Trophoblast cell (in vitro differentiated cells and primary cell): ENCODE measurements at regions not wholly inside any gene's neighbourhood (a gene's known extent, or its start where the extent isn't known, plus 50 kb on each side); places are given as distances from the start of the nearest gene placed in this dataset.

ENCODE experiments used
- DNase-seq, 2 donors: peaks; one replicate each; pipeline ENCODE4 v3.0.0-alpha.2; 2016
- H2AFZ ChIP-seq: 2 replicates; pipeline ENCODE4 v1.6.1; 2013; ENCODE audit warnings: low read length, moderate library complexity, mild to moderate bottlenecking; ENCODE audit not compliant: insufficient read depth, poor library complexity
- H2AK5ac ChIP-seq: 2 replicates; pipeline ENCODE4 v1.6.1; 2013; ENCODE audit warnings: mild to moderate bottlenecking, low read length
- H2BK120ac ChIP-seq: 2 replicates; pipeline ENCODE4 v1.6.1; 2013; ENCODE audit warnings: low read length, mild to moderate bottlenecking, moderate library complexity; ENCODE audit not compliant: insufficient read depth, poor library complexity
- H2BK12ac ChIP-seq: 2 replicates; pipeline ENCODE4 v1.6.1; 2013; ENCODE audit warnings: mild to moderate bottlenecking, low read length, moderate library complexity
- H2BK5ac ChIP-seq: 2 replicates; pipeline ENCODE4 v1.6.1; 2013; ENCODE audit warnings: low read length, low read depth, moderate library complexity, mild to moderate bottlenecking; ENCODE audit not compliant: poor library complexity
- H3K14ac ChIP-seq: 2 replicates; pipeline ENCODE4 v1.6.1; 2013; ENCODE audit warnings: mild to moderate bottlenecking, low read length
- H3K18ac ChIP-seq: 2 replicates; pipeline ENCODE4 v1.6.1; 2013; ENCODE audit warnings: mild to moderate bottlenecking, low read length
- H3K23ac ChIP-seq: 2 replicates; pipeline ENCODE4 v1.6.1; 2013; ENCODE audit warnings: low read length
- H3K27ac ChIP-seq: 2 replicates; pipeline ENCODE4 v1.5.1; 2013; ENCODE audit warnings: low read depth, mild to moderate bottlenecking, inconsistent platforms, low read length, moderate library complexity
- H3K27me3 ChIP-seq: 2 replicates; pipeline ENCODE4 v1.6.1; 2013; ENCODE audit warnings: inconsistent platforms, mild to moderate bottlenecking, low read length, moderate library complexity; ENCODE audit not compliant: insufficient read depth
- H3K36me3 ChIP-seq, 2 experiments: 1 replicate in 1 of 2; 2 replicates in 1 of 2; pipeline ENCODE4 v1.6.1; 2013; ENCODE audit warnings: low read length in 2 of 2, mild to moderate bottlenecking in 2 of 2, moderate library complexity in 1 of 2; ENCODE audit not compliant: insufficient read depth in 2 of 2, control insufficient read depth in 1 of 2
- H3K4ac ChIP-seq: 2 replicates; pipeline ENCODE4 v1.6.1; 2013; ENCODE audit warnings: low read depth, mild to moderate bottlenecking, low read length, moderate library complexity
- H3K4me1 ChIP-seq, 2 experiments: 1 replicate in 1 of 2; 2 replicates in 1 of 2; pipeline ENCODE4 v1.6.1; 2013; ENCODE audit warnings: low read length in 2 of 2, mild to moderate bottlenecking in 2 of 2, moderate library complexity in 1 of 2; ENCODE audit not compliant: insufficient read depth in 2 of 2, control insufficient read depth in 1 of 2
- H3K4me2 ChIP-seq: 2 replicates; pipeline ENCODE4 v1.6.1; 2013; ENCODE audit warnings: inconsistent platforms, mild to moderate bottlenecking, low read length, moderate library complexity
- H3K4me3 ChIP-seq: 2 replicates; pipeline ENCODE4 v1.5.1; 2013; ENCODE audit warnings: mild to moderate bottlenecking, low read depth, low read length, inconsistent platforms
- H3K79me1 ChIP-seq: one replicate; pipeline ENCODE4 v1.6.1; 2013; ENCODE audit warnings: low read length
- H3K79me2 ChIP-seq: 2 replicates; pipeline ENCODE4 v1.6.1; 2013; ENCODE audit warnings: low read length, mild to moderate bottlenecking; ENCODE audit not compliant: control insufficient read depth, insufficient read depth, poor library complexity
- H3K9ac ChIP-seq: 2 replicates; pipeline ENCODE4 v1.6.1; 2013; ENCODE audit warnings: mild to moderate bottlenecking, low read length
- H3K9me3 ChIP-seq: 2 replicates; pipeline ENCODE4 v1.6.1; 2013; ENCODE audit warnings: low read depth, mild to moderate bottlenecking, control low read depth, inconsistent platforms, low read length; ENCODE audit not compliant: insufficient read depth
- H4K12ac ChIP-seq: 2 replicates; pipeline ENCODE4 v1.6.1; 2013; ENCODE audit warnings: low read depth, mild to moderate bottlenecking, low read length, moderate library complexity
- H4K8ac ChIP-seq: 2 replicates; pipeline ENCODE4 v1.6.1; 2013; ENCODE audit warnings: low read depth, mild to moderate bottlenecking, low read length, moderate library complexity
- H4K91ac ChIP-seq: one replicate; pipeline ENCODE4 v1.6.1; 2013; ENCODE audit warnings: low read depth, mild to moderate bottlenecking, low read length, moderate library complexity
- WGBS: extraction: QIAGEN DNeasy Blood & Tissue Kit; methylation state at CpG from one replicate; pipeline ENCODE4 v1.1.7; 2013; ENCODE audit warnings: missing lambda C conversion rate; ENCODE audit not compliant: insufficient read length, insufficient coverage; ENCODE audit errors: extremely low coverage; 5-methylcytosine and 5-hydroxymethylcytosine counted together

GRCh38 chr6:56899311-56899710 lies 55.6 kb upstream of the BEND6 start:
- H3K4me3 ChIP-seq, result no peak overlapping the region
- H4K8ac ChIP-seq, result no peak overlapping the region
- no peak overlapping the region for H3K14ac ChIP-seq
- no peak overlapping the region for H2BK12ac ChIP-seq
- no peak overlapping the region for H2AK5ac ChIP-seq
- no peak overlapping the region for H3K23ac ChIP-seq
- no peak overlapping the region for H3K18ac ChIP-seq
- H3K9me3 ChIP-seq, result no peaks in the 10 kb centered on the region
- H2BK5ac ChIP-seq, result no peak overlapping the region
- H3K9ac ChIP-seq, result no peak overlapping the region
- H3K4me1 ChIP-seq, result peaks cover 0 to 2% of the 10 kb centered on the region in 2 experiments
- no peak overlapping the region for H3K4me2 ChIP-seq
- H3K79me1 ChIP-seq, result no peaks in the 10 kb centered on the region
- no peak overlapping the region for H4K91ac ChIP-seq
- H3K27me3 ChIP-seq, result no peaks in the 10 kb centered on the region
- H3K79me2 ChIP-seq, result no peaks in the 10 kb centered on the region
- H3K36me3 ChIP-seq, result peaks cover 0 to 6% of the 10 kb centered on the region in 2 experiments
- H2AFZ ChIP-seq, result no peak overlapping the region
- H3K4ac ChIP-seq, result no peak overlapping the region
- no peak for DNase-seq
- no peak overlapping the region for H3K27ac ChIP-seq
- no peak overlapping the region for H4K12ac ChIP-seq
- no peak overlapping the region for H2BK120ac ChIP-seq
- no CpG with 5 or more reads among the region's 1 CpG for WGBS

DNA sequence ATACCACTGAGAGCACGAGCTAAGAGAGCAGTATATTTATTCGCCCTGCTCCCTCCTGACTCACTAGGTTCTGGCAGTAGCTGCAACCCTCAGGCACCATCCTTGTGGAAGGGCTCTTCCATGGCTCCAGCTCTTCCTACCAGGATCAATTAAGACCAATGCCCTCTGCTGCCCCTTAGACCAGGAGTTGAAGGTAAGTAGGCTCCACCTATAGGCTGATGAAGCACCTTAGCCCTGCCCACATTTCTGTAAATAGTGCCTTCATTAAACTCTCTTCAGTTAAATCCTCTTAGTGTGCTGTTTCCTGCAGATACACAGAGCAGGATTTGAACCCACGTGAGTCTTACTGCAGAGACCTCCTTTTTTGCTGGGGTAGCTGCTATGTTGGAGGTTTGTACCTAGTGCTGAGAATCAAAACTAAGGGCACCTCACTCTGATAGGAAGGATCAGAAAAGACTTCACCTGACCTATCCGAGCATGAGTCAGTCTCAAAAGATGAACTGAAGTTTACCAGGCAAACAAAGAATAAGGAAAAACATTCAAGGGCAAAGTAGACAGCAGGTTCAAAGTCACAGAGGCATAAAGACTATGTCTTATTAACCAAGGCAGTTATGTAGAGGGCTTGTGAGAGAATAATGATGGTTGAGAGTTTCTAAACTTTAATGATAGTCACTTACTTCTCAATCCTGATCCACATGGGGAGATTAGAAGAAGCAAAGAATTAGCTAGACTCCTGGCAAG lies 56.9 kb upstream of the BEND6 start:
- H3K4me2 ChIP-seq, result no peak overlapping the region
- no peak overlapping the region for H2AK5ac ChIP-seq
- no peak overlapping the region for H2AFZ ChIP-seq
- no peak overlapping the region for H3K18ac ChIP-seq
- no peak overlapping the region for H3K9ac ChIP-seq
- WGBS, result no CpG with 5 or more reads among the region's 4 CpGs
- DNase-seq, result no peak
- peaks cover 0 to 6% of the 10 kb centered on the region in 2 experiments for H3K36me3 ChIP-seq
- H2BK5ac ChIP-seq, result no peak overlapping the region
- no peaks in the 10 kb centered on the region for H3K9me3 ChIP-seq
- H3K79me2 ChIP-seq, result no peaks in the 10 kb centered on the region
- H3K27ac ChIP-seq, result no peak overlapping the region
- H3K23ac ChIP-seq, result no peak overlapping the region
- no peak overlapping the region for H4K12ac ChIP-seq
- H3K4me3 ChIP-seq, result no peak overlapping the region
- no peak overlapping the region for H4K91ac ChIP-seq
- no peak overlapping the region for H4K8ac ChIP-seq
- H3K79me1 ChIP-seq, result no peaks in the 10 kb centered on the region
- peaks cover 0 to 2% of the 10 kb centered on the region in 2 experiments for H3K4me1 ChIP-seq
- no peak overlapping the region for H3K4ac ChIP-seq
- H2BK120ac ChIP-seq, result no peak overlapping the region
- no peak overlapping the region for H3K14ac ChIP-seq
- no peaks in the 10 kb centered on the region for H3K27me3 ChIP-seq
- no peak overlapping the region for H2BK12ac ChIP-seq

GRCh38 chr6:56891754-56892153 lies 63.2 kb upstream of the BEND6 start:
- no peak overlapping the region for H3K27ac ChIP-seq
- no peak overlapping the region for H3K23ac ChIP-seq
- H2AFZ ChIP-seq, result no peak overlapping the region
- no peak overlapping the region for H3K9ac ChIP-seq
- H2BK5ac ChIP-seq, result no peak overlapping the region
- no peaks in the 10 kb centered on the region for H3K9me3 ChIP-seq
- H4K12ac ChIP-seq, result no peak overlapping the region
- H3K14ac ChIP-seq, result no peak overlapping the region
- DNase-seq, result no peak
- no peak overlapping the region for H3K4me3 ChIP-seq
- no peak overlapping the region for H4K8ac ChIP-seq
- H2BK12ac ChIP-seq, result no peak overlapping the region
- WGBS, result no CpG with 5 or more reads among the region's 2 CpGs
- H3K4ac ChIP-seq, result no peak overlapping the region
- no peak overlapping the region for H4K91ac ChIP-seq
- H2BK120ac ChIP-seq, result no peak overlapping the region
- no peaks in the 10 kb centered on the region for H3K36me3 ChIP-seq
- H3K4me1 ChIP-seq, result peaks cover 4 to 5% of the 10 kb centered on the region in 2 experiments
- no peak overlapping the region for H2AK5ac ChIP-seq
- no peak overlapping the region for H3K18ac ChIP-seq
- no peaks in the 10 kb centered on the region for H3K27me3 ChIP-seq
- H3K79me2 ChIP-seq, result peaks cover 2% of the 10 kb centered on the region
- H3K4me2 ChIP-seq, result no peak overlapping the region
- H3K79me1 ChIP-seq, result peaks cover 3% of the 10 kb centered on the region

- Histone ChIP-seq H4K91ac (no peak overlapping the region), H3K4me1 (peaks cover 4 to 5% of the 10 kb centered on the region in 2 experiments), H2AFZ (no peak overlapping the region), H2BK5ac (peak overlapping the region; percentile 49), H2AK5ac (peak overlapping the region; percentile 89), H3K9ac (no peak overlapping the region), H2BK120ac (peak overlapping the region; percentile 39), H4K8ac (no peak overlapping the region), H4K12ac (no peak overlapping the region), H3K4me2 (no peak overlapping the region), H3K79me2 (peaks cover 2% of the 10 kb centered on the region), H3K9me3 (no peaks in the 10 kb centered on the region), H3K18ac (peak overlapping the region; percentile 40), H3K23ac (no peak overlapping the region), H2BK12ac (peak overlapping the region; percentile 77), H3K14ac (peak overlapping the region; percentile 57), H3K27me3 (no peaks in the 10 kb centered on the region), H3K27ac (no peak overlapping the region), H3K4me3 (no peak overlapping the region), H3K4ac (peak overlapping the region; percentile 14), H3K79me1 (peaks cover 3% of the 10 kb centered on the region), H3K36me3 (no peaks in the 10 kb centered on the region)
- WGBS, result no CpG with 5 or more reads among the region's 8 CpGs
- peak in 1 of 2 donors; percentile 34 for DNase-seq
Measured at GRCh38 chr6:56890683-56891429, 64.1 kb upstream of the BEND6 start.
